ENCODE measurements at regions not wholly inside any gene's neighbourhood (a gene's known extent, or its start where the extent isn't known, plus 50 kb on each side); places are given as distances from the start of the nearest gene placed in this dataset.

DNA sequence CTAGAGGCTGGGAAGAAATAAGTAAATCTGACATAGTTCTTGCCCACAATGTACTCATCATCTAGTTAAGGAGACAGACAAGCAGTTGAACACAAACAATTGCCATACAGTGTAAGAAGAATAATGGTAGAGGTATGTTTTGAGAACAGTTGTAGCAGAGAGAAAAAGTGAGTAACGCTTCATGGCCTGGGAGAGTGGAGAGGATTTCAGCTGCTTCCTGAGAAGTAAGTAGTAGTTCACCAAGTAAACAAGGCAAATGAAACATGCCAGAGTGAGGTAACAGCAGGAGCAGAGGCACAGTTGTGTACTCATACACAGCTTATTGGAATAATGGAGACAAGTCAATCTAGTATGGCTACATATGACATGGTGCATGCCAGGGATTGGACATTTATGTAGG is 53.6 kb upstream of the RAP2C start:
- H3K36me3 Mint-ChIP-seq (ENCODE audit: unreplicated experiment) = no peaks in the 10 kb centered on the region
- TF ChIP-seq, protein P1, sequence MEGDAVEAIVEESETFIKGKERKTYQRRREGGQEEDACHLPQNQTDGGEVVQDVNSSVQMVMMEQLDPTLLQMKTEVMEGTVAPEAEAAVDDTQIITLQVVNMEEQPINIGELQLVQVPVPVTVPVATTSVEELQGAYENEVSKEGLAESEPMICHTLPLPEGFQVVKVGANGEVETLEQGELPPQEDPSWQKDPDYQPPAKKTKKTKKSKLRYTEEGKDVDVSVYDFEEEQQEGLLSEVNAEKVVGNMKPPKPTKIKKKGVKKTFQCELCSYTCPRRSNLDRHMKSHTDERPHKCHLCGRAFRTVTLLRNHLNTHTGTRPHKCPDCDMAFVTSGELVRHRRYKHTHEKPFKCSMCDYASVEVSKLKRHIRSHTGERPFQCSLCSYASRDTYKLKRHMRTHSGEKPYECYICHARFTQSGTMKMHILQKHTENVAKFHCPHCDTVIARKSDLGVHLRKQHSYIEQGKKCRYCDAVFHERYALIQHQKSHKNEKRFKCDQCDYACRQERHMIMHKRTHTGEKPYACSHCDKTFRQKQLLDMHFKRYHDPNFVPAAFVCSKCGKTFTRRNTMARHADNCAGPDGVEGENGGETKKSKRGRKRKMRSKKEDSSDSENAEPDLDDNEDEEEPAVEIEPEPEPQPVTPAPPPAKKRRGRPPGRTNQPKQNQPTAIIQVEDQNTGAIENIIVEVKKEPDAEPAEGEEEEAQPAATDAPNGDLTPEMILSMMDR (IDR thresholded peaks at IDR 0.05; ENCODE audit: partially characterized antibody, unreplicated experiment) = no peak
- no peaks in the 10 kb centered on the region for H3K9me3 Mint-ChIP-seq (ENCODE audit: unreplicated experiment)
- no peaks in the 10 kb centered on the region for H3K4me1 Mint-ChIP-seq (ENCODE audit: low read depth, unreplicated experiment)
- no peak for DNase-seq
- H3K4me3 Mint-ChIP-seq (ENCODE audit: unreplicated experiment) = no peak overlapping the region
- H3K27me3 Mint-ChIP-seq (ENCODE audit: unreplicated experiment) = no peaks in the 10 kb centered on the region
- no peak overlapping the region for H3K27ac Mint-ChIP-seq (ENCODE audit: unreplicated experiment)

DNA sequence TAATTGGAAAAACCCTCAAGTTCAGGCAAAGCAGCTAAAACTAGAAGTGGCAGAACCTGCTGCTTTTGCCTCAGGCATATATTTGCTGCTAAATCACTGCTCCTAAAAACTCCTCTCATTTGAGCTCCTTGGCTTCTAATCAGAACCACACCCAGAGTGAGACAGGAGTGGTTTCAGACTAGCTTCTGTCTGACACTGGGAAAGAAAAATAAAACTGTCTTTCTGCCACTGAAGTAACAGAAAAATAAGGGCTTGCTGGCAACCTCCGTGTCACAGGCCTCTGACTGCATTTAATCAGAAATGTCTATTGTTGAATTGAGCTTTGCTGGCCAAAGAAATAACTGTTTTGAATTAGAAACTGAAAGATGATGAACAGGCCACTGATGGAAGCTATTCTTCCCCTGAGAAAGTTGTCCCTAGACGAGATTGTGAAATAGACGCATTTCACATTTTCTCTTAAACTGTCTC is 52.1 kb upstream of the RAP2C start:
- H3K27ac Mint-ChIP-seq (ENCODE audit: unreplicated experiment) = no peak overlapping the region
- H3K36me3 Mint-ChIP-seq (ENCODE audit: unreplicated experiment) = no peaks in the 10 kb centered on the region
- no peaks in the 10 kb centered on the region for H3K27me3 Mint-ChIP-seq (ENCODE audit: unreplicated experiment)
- DNase-seq = no peak
- H3K4me1 Mint-ChIP-seq (ENCODE audit: low read depth, unreplicated experiment) = no peaks in the 10 kb centered on the region
- H3K4me3 Mint-ChIP-seq (ENCODE audit: unreplicated experiment) = no peak overlapping the region
- TF ChIP-seq, protein P1 (IDR thresholded peaks at IDR 0.05; ENCODE audit: partially characterized antibody, unreplicated experiment) = no peak
- no peaks in the 10 kb centered on the region for H3K9me3 Mint-ChIP-seq (ENCODE audit: unreplicated experiment)

DNA sequence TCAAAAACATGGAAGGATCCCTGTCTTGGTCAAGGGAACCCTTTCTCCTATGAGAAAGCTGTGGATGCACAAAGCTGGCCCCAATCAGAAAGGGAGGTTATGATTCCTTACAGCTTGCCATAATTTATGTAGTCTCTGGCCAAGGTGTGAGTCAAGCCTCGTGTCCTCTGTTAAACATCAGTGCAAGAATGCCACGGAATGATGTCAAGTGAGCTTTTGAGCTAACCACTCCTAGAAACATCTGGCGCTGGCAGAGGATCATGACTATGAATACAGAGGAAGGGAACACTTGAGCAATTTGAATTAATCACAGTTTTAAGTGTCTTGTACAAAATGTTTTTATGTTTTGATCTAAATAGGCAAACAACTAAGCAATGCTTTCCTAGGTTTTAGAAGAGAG is 51.5 kb upstream of the RAP2C start:
- H3K9me3 Mint-ChIP-seq (ENCODE audit: unreplicated experiment) = no peaks in the 10 kb centered on the region
- TF ChIP-seq, protein P1 (IDR thresholded peaks at IDR 0.05; ENCODE audit: partially characterized antibody, unreplicated experiment) = no peak
- H3K4me3 Mint-ChIP-seq (ENCODE audit: unreplicated experiment) = no peak overlapping the region
- H3K36me3 Mint-ChIP-seq (ENCODE audit: unreplicated experiment) = no peaks in the 10 kb centered on the region
- no peaks in the 10 kb centered on the region for H3K27me3 Mint-ChIP-seq (ENCODE audit: unreplicated experiment)
- H3K27ac Mint-ChIP-seq (ENCODE audit: unreplicated experiment) = no peak overlapping the region
- no peaks in the 10 kb centered on the region for H3K4me1 Mint-ChIP-seq (ENCODE audit: low read depth, unreplicated experiment)
- no peak for DNase-seq

DNA sequence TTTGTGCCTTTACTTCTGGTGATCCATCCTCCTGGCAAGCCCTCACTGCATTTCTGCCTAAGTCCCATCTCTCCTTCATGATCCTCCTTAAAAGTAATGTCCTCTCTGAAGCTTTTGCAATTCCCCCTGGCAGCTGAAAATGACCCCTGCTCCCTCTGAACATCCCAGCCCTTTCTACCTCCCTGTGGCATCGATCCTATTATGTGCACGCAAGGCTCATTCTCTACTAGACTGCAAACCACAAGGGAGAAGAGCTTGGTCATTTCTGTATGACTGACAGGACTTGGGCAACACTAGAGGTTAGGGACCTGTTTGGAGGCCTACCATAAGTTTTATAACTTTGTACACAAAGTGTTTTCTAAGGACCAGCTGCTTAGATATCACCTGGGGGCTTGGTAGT is 50.8 kb upstream of the RAP2C start:
- DNase-seq = no peak
- H3K9me3 Mint-ChIP-seq (ENCODE audit: unreplicated experiment) = no peaks in the 10 kb centered on the region
- H3K27me3 Mint-ChIP-seq (ENCODE audit: unreplicated experiment) = peaks cover 1% of the 10 kb centered on the region
- no peaks in the 10 kb centered on the region for H3K4me1 Mint-ChIP-seq (ENCODE audit: low read depth, unreplicated experiment)
- no peak overlapping the region for H3K4me3 Mint-ChIP-seq (ENCODE audit: unreplicated experiment)
- TF ChIP-seq, protein P1 (IDR thresholded peaks at IDR 0.05; ENCODE audit: partially characterized antibody, unreplicated experiment) = no peak
- no peak overlapping the region for H3K27ac Mint-ChIP-seq (ENCODE audit: unreplicated experiment)
- no peaks in the 10 kb centered on the region for H3K36me3 Mint-ChIP-seq (ENCODE audit: unreplicated experiment)

Measured in glutamatergic neuron (in vitro differentiated cells).